ENCODE measurements at regions not wholly inside any gene's neighbourhood (a gene's known extent, or its start where the extent isn't known, plus 50 kb on each side); places are given as distances from the start of the nearest gene placed in this dataset.

- no peak overlapping the region for H3K4me2 ChIP-seq (ENCODE audit: low read length)
- H3K36me3 ChIP-seq (ENCODE audit: low read depth, low read length): no peaks in the 10 kb centered on the region
- intact Hi-C loops (cut with micrococcal nuclease): no loop called here
- no peak overlapping the region for H3K27ac ChIP-seq (ENCODE audit: low read length)
- no peak for DNase-seq
- no peaks in the 10 kb centered on the region for H3K4me1 ChIP-seq (ENCODE audit: insufficient read depth, low read length)
- TF ChIP-seq EZH2 (IDR thresholded peaks at IDR 0.05; ENCODE audit: low read length, unreplicated experiment) (no peak), EZH2phosphoT487 (IDR thresholded peaks at IDR 0.05; ENCODE audit: borderline replicate concordance, low read length) (no peak), CTCF (conservative IDR thresholded peaks at IDR 0.05; ENCODE audit: low read depth, low read length) (no peak)
- no peaks in the 10 kb centered on the region for H3K27me3 ChIP-seq (ENCODE audit: low read length)
- ChIA-PET POLR2A (ENCODE audit: unreplicated experiment) (no interaction called here), CTCF (no interaction called here)
- no peak overlapping the region for H3K4me3 ChIP-seq (ENCODE audit: low read length)
- no peaks in the 10 kb centered on the region for H3K9me3 ChIP-seq (ENCODE audit: low read length)
- no peak overlapping the region for H3K9ac ChIP-seq (ENCODE audit: low read length)
- H4K20me1 ChIP-seq (ENCODE audit: low read length): no peaks in the 10 kb centered on the region
- no peak for ATAC-seq
- H3K9me2 ChIP-seq (replicated peaks; ENCODE audit: low read length): no peaks in the 10 kb centered on the region
- H3K79me2 ChIP-seq (ENCODE audit: low read length): no peaks in the 10 kb centered on the region
- H3F3A ChIP-seq (ENCODE audit: low read length, unreplicated experiment): no peaks in the 10 kb centered on the region
- no TSS peak for BruUV-seq (replicated peaks)
- H2AFZ ChIP-seq (ENCODE audit: low read length): no peak overlapping the region
These were observed 189.7 kb downstream of the TRIML1 start for GRCh38 chr4:188328966-188329365.

GRCh38 chr4:188329521-188329920 lies 190.3 kb downstream of the TRIML1 start:
- no TSS peak for BruUV-seq (replicated peaks)
- Histone ChIP-seq H3K9ac (ENCODE audit: low read length) (no peak overlapping the region), H3K4me3 (ENCODE audit: low read length) (no peak overlapping the region), H3K79me2 (ENCODE audit: low read length) (no peaks in the 10 kb centered on the region), H3K4me1 (ENCODE audit: insufficient read depth, low read length) (no peaks in the 10 kb centered on the region), H2AFZ (ENCODE audit: low read length) (no peak overlapping the region), H3K9me3 (ENCODE audit: low read length) (no peaks in the 10 kb centered on the region), H3F3A (ENCODE audit: low read length, unreplicated experiment) (no peaks in the 10 kb centered on the region), H3K4me2 (ENCODE audit: low read length) (no peak overlapping the region), H3K9me2 (replicated peaks; ENCODE audit: low read length) (no peaks in the 10 kb centered on the region), H4K20me1 (ENCODE audit: low read length) (no peaks in the 10 kb centered on the region), H3K27me3 (ENCODE audit: low read length) (no peaks in the 10 kb centered on the region), H3K36me3 (ENCODE audit: low read depth, low read length) (no peaks in the 10 kb centered on the region), H3K27ac (ENCODE audit: low read length) (no peak overlapping the region)
- DNase-seq (no peak), ATAC-seq (no peak)
- ChIA-PET CTCF (no interaction called here), POLR2A (ENCODE audit: unreplicated experiment) (no interaction called here)
- intact Hi-C loops (cut with micrococcal nuclease): no loop called here
- TF ChIP-seq CTCF (conservative IDR thresholded peaks at IDR 0.05; ENCODE audit: low read depth, low read length) (no peak), EZH2phosphoT487 (IDR thresholded peaks at IDR 0.05; ENCODE audit: borderline replicate concordance, low read length) (no peak), EZH2 (IDR thresholded peaks at IDR 0.05; ENCODE audit: low read length, unreplicated experiment) (no peak)

GRCh38 chr4:188332265-188332664 lies 193.0 kb downstream of the TRIML1 start:
- Histone ChIP-seq H3K9me3 (ENCODE audit: low read length) (no peaks in the 10 kb centered on the region), H3K79me2 (ENCODE audit: low read length) (no peaks in the 10 kb centered on the region), H3K9ac (ENCODE audit: low read length) (no peak overlapping the region), H3F3A (ENCODE audit: low read length, unreplicated experiment) (no peaks in the 10 kb centered on the region), H2AFZ (ENCODE audit: low read length) (no peak overlapping the region), H3K27me3 (ENCODE audit: low read length) (no peaks in the 10 kb centered on the region), H3K4me3 (ENCODE audit: low read length) (no peak overlapping the region), H3K36me3 (ENCODE audit: low read depth, low read length) (no peaks in the 10 kb centered on the region), H3K4me2 (ENCODE audit: low read length) (no peak overlapping the region), H4K20me1 (ENCODE audit: low read length) (no peaks in the 10 kb centered on the region), H3K9me2 (replicated peaks; ENCODE audit: low read length) (no peaks in the 10 kb centered on the region), H3K27ac (ENCODE audit: low read length) (no peak overlapping the region), H3K4me1 (ENCODE audit: insufficient read depth, low read length) (no peaks in the 10 kb centered on the region)
- ChIA-PET POLR2A (ENCODE audit: unreplicated experiment) (no interaction called here), CTCF (no interaction called here)
- ATAC-seq: no peak
- no peak for DNase-seq
- BruUV-seq (replicated peaks): no TSS peak
- no peak for TF ChIP-seq EZH2 (IDR thresholded peaks at IDR 0.05; ENCODE audit: low read length, unreplicated experiment)
- TF ChIP-seq EZH2phosphoT487 (IDR thresholded peaks at IDR 0.05; ENCODE audit: borderline replicate concordance, low read length): no peak
- no peak for TF ChIP-seq CTCF (conservative IDR thresholded peaks at IDR 0.05; ENCODE audit: low read depth, low read length)
- intact Hi-C loops (cut with micrococcal nuclease): no loop called here

Data from PC-3 (cell line).